T-helper 2 cell treated with Interferon-gamma antibody and Interleukin-4, amounts not matched to agents 100 ng/mL and 5 ng/mL, for 36 hours (primary cell): ENCODE measurements at regions not wholly inside any gene's neighbourhood (a gene's known extent, or its start where the extent isn't known, plus 50 kb on each side); places are given as distances from the start of the nearest gene placed in this dataset.
"Not testable (repeated sequence)": the region's sequence is repeated elsewhere in the genome, so short reads cannot be mapped to it uniquely, and the experiment has no call there.

Source experiments
- intact Hi-C: fragments of 100-400 bp; cut with micrococcal nuclease; formaldehyde crosslinking; loops from one replicate; pipeline ENCODE4 v1.15.1; 2023

DNA sequence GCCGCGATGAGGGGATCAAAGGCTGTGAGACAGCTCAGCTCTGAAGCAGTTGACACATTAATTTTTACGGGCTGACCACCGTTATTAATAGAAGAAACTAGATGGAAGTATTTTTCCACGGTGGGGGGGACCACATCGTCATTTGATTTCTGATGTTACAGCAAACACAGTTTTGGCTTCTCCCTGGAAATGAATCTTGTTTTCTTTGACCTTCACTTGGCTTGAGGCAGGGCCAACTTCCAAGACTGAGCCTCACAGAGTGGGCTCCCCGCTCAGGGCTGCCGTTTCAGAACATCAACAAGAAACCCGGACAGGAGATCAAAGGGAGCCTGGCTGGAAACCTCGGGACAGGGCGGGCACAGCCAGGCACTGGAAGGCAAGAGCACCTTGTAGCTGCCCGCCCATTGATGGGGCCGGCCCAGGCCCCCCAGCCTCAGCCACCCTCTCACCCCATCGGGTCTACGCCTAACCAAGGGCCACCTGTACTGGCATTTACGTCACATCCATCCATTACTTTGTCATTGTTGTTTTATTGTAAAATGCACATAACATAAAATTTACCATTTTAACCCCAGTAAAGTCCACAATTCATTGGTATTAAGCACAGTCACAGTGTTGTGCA lies 124.6 kb downstream of the C16orf95 start:
- intact Hi-C loops = no loop called here

DNA sequence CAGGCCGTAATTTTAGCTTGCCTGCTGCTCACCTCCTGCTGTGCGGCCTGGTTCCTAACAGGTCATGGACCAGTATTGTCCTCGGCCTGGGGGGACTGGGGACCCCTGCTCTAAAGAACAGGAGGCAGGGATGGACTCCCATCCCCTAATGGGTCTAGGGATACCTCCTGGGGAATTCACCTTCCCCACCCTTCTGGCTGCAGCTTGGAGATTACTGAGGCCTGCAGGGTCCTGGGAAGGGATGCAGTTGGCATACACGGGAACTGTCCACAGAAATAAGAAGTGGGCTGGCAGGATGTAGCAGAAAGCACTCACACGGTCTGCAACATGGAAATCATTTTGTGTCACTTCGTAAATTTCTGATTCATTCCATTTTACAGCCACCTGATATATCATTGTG lies 123.0 kb downstream of the C16orf95 start:
- intact Hi-C loops = no loop called here

DNA sequence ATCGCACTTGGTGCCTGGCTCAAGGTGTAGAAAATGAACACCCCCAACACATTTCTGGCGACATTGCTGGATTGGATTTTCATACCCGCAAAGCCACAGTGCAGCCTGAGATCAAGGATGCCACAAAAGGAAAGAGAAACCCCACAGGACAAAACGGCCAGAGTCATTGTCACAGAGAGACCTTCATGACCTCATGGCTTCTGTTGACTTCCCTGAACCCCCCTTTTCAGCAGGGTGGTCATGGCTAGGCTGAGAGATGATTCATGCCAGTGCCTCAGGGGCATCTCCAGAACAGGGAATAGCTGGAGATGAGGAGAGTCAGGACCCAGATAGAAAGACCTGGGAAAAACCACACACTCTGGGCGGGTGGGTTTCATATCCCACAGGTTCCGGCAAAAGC lies 122.0 kb downstream of the C16orf95 start:
- intact Hi-C loops = no loop called here

DNA sequence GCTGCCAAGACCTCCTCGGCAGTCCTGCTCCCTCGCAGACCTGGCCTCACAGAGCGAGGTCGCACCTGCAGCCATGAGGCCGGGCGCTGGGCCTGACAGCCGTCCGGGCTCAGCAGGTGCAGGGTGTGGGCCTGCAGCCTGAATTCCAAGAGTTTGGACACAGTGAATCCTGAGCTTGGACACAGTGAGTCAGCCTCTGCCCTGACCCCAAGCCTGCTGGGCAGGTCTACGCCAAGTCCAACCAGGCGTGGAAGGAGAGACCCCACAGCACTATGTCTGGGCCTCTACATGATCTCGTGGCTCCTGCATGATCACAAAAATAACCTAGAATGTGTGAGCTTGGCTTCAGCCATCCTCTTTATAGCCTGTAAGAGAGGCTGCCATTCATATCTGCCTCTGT lies 121.0 kb downstream of the C16orf95 start:
- intact Hi-C loops = no loop called here

DNA sequence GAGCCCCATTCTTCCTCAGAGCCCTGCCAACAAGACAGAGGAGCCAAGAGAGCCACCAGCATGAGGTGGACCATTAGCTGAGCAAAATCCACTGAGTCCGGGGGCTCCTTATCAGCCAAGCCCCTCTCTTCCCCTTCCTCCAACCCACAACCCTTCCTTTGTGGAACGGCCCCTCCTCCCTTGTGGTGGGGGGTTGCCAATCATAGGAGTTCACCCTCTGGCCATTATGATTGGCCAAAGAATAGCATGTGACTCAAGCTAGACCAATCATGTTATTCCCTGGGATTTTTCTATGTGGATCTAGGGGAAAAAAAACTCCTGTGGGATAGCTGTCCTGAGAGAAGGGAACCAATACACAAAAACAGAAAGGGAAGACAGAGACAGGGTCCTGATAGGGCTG lies 120.5 kb downstream of the C16orf95 start:
- intact Hi-C loops = no loop called here

DNA sequence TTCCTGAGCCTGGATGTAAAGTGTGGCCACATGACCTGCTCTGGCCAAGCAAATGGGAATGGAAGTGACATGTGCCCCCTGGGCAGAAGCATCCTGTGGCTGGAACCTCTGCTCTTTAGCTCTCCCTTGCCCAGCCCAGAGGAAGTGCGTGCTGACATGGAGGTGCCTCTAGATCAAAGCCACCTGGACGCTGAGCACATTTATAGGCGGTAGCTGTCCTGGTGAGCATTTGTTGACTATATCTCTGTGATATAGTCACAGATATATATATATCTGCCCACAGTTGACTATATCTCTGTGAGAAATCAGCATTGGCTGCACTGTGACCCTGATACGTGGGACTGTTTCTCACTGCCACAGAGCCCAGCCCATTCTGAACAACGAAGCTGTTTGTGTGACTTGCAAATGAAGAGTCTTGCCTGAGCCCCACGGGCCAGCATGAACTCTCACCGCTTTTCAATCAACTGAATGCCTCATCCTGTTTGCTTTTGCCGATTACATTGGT lies 118.8 kb downstream of the C16orf95 start:
- intact Hi-C loops = no loop called here

DNA sequence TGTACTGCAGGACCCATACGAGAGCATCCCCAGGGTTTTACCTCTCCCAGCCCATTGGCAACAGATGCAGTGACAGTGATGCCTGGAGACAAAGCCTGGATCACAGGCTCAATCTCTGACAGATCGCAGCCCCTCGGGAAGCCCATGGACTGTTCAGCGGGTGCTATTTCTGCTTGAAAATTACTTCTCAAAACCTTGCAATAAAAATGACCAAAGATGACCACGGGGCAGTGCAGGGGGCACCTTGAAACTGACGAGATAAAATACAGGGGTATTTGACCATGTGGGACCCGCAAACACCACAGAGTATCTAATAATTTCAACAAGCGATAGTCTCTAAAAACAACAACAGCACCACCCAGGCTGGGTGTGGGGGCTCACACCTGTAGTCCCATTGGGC lies 118.3 kb downstream of the C16orf95 start:
- intact Hi-C loops = no loop called here

DNA sequence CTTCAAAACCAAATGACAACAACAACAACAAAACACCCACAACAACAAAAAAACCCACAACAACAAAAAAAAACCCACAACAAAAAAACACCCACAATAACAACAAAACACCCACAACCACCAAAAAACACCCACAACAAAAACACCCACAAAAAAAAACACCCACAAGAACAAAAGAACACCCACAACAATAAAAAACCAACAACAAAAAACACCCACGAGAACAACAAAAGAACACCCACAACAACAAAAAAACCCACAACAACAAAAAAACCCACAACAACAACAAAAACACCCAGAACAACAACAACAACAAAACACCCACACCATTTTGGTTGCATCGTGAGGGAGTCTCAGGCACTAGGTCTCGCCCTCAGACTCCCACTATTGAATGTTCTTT lies 117.8 kb downstream of the C16orf95 start:
- intact Hi-C loops = no loop called here

DNA sequence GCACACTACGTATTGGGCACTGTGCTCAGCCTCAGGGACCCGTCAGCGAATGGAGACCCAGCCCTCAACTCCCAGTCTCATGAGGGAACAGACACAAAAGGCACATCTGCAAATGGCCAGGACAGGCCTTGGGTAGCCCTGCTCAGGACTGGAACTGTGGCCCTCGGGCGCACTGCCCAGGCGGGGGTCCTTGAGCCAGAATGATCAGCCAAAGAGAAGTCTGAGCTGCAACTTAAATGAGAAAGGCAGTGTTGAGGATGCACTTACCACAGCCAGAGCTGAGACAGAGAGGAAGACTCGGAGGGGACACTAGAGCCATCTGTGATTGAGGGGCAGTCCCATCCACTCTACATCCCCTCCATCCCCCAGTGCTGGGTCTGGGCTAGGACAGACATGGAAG lies 117.3 kb downstream of the C16orf95 start:
- intact Hi-C loops = loop anchor here (5.0 kb wide), 1 partner anchor 97 kb away; no protein-coding TSS in a partner anchor

DNA sequence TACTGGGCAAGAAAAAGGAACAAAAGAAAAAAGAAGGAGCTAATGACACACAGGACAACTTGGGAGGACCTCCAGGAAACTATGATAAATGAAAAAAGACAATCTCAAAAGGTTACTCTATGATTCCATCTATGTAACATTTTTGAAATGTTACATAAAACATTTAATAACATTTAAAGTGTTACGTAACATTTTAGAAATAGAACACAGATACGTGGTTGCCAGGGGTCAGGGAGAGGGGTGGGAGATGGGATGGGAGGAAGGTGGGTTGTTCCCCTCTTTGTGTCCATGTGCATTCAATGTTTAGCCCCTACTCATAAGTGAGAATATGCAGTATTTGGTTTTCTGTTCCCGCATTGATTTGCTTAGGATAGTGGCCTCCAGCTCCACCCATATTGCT lies 116.6 kb downstream of the C16orf95 start:
- intact Hi-C loops = loop anchor here (5.0 kb wide), 1 partner anchor 97 kb away; no protein-coding TSS in a partner anchor

DNA sequence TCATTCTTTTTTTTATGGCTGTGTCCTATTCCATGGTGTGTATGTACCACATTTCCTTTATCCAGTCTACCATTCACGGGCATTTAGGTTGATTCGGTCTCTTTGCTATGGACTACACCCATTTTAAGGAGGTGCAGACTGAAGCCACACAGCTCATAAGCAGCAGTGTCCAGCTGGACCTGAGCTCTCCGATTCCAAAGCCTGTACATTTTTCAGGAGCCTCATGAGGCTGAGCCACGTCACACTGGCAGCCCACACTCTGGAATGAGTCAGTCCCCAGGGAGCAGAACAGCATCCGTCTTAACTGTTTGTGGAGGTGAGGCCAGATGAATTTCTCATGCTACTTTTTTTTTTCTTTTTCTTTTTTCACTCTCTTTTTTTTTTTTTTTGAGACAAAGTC lies 116.1 kb downstream of the C16orf95 start:
- intact Hi-C loops = loop anchor here (5.0 kb wide), 1 partner anchor 96 kb away; no protein-coding TSS in a partner anchor

DNA sequence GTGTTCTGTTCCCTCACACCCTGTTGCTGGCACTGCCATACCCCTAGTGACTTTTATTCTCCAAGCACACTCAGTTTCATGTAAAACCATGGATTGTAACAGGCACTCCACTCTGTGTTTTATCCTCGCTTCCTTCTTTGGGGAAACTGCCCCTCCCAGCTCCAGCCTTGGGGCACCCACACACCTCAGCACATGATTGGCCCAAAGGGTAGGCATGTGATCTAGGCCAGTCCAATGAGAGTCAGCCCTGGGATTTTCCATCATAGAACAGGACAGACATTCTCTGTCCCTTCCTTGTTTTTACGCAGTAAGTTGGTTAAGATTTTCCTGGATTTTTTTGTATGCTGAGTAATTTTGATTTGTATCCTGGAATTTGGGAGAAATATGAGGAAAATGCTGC lies 115.4 kb downstream of the C16orf95 start:
- intact Hi-C loops = loop anchor here (2.0 to 5.0 kb wide), 2 partner anchors 96 to 639 kb away; no protein-coding TSS in a partner anchor

DNA sequence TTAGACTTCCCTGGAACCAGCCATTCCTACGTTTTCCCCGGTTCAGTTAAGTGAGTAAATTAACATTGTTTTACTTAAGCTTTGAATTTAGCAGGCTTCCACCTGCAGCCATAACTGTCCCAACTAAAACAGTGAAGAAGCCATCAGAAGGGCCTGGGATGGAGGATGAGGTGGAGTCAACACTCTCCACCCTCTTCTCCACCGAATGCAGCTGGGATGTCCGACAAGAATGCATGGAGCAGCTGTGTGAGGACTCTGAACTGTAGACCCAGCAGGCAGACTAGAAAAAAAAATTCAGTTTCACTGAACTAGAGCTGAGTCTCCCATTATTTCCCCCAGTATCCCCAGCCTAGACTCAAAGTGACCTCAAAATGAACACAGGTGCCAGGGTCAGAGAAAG lies 114.8 kb downstream of the C16orf95 start:
- intact Hi-C loops = loop anchor here (2.0 to 5.0 kb wide), 2 partner anchors 95 to 640 kb away; no protein-coding TSS in a partner anchor

DNA sequence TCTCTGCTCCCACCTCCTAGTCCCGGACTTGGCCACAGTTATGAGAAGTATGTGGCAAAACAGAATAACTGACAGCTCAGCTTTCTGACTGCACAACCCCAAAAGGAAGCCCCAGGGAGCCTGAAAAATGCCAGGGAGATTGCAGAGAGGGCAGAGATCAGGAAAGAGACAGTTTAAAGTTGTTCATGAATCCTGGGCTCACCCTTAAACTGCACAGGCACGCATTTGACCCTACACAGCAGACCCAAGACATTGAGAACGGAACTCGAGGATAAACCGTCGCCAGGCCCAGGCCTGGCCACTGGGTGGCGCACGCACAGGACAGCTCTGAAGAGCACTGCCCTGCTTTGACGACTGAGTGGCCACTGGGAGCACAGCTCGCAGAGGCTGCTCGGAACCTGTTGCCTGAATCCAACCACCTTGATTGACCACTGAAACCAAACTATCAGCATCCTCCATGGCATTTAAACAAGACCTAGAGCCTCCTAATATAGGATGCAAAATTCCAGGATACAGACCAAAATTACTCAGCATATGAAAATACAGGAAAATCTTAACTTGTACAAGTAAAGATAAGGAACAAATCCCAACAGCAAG lies 114.0 kb downstream of the C16orf95 start:
- intact Hi-C loops = loop anchor here (1.0 to 5.0 kb wide), 3 partner anchors 75 to 640 kb away; no protein-coding TSS in a partner anchor

DNA sequence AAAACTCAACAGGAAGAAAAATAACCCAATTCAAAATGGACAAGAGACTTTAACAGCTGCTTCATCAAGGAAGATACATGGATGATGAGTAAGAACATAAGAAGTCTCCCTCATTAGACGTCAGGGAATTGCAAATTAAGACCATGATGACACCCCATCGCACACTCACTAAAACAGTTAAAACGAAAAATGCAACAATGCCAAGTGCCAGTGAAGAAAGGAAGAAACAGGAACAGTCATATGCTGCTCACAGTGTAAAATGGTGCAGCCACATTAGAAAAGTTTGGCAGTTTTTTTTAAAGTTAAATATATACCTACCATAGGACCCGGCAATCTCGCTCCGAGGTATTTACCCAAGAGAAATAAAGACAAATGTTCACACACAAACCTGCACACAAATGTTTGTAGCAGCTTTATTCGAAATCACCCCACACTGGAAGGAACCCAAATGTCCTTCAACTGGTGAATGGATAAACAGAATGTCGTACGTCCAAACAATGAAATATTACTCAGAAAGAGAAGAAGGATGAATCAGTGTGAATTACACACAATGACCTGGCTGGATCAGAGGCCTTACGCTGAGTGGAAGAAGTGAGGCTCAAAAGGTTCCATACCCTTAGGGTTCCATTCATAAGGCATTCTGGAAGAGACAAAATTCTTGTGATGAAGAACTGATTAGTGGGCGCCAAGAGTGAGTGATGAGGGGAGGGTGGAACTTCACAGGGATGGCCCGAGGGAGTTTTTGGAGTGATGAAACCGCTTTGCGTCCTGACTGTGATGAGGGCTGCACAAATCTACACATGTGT lies 110.3 kb downstream of the C16orf95 start:
- intact Hi-C loops = no loop called here

DNA sequence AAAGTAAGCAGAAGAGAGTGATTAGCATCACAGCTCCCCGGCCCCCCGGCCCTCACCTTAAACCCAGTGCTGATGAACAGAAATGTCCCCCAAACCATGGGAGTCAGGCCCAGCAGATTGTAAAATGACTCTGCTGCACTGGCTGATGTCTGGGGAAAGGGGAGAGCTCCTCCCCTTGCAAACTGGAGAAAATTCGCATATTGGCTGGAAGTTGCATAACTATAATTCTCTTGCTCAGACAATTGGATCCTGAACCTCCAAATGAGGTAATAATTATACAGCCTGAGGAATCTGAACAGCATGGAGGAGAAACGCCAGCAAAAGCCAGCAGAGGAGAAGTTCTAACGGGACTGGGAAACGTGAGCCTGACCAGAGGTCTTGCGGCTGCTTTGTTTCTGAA lies 109.7 kb downstream of the C16orf95 start:
- intact Hi-C loops = no loop called here

DNA sequence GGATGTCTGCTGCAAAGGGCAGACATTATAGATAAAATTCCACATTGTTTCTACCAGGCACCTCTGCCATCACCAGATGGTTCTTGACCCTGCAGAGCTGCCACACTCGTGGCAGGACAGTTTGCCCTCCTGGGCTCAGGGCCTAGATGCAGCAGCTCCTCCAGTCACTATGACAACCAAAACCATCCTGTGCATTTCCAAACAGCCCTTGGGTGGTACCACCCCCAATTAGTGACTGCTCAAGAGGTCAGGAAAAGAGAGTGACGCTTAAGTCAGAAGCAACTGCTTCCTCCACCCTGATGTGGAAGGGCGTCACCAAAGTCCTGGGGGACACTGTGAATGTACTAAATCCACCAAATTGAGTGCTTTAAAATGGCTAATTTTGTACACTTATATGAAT lies 109.2 kb downstream of the C16orf95 start:
- intact Hi-C loops = no loop called here

DNA sequence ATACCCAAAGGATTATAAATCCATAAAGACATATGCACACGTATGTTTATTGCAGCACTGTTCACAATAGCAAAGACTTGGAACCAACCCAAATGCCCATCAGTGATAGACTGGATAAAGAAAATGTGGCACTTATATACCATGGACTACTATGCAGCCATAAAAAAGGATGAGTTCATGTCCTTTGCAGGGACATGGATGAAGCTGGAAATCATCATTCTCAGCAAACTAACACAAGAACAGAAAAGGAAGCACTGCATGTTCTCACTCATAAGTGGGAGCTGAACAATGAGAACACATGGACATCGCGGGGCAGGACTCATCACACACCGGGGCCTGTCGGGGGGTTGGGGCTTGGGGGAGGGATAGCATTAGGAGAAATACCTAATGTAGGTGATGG lies 108.2 kb downstream of the C16orf95 start:
- intact Hi-C loops = not testable (repeated sequence)

DNA sequence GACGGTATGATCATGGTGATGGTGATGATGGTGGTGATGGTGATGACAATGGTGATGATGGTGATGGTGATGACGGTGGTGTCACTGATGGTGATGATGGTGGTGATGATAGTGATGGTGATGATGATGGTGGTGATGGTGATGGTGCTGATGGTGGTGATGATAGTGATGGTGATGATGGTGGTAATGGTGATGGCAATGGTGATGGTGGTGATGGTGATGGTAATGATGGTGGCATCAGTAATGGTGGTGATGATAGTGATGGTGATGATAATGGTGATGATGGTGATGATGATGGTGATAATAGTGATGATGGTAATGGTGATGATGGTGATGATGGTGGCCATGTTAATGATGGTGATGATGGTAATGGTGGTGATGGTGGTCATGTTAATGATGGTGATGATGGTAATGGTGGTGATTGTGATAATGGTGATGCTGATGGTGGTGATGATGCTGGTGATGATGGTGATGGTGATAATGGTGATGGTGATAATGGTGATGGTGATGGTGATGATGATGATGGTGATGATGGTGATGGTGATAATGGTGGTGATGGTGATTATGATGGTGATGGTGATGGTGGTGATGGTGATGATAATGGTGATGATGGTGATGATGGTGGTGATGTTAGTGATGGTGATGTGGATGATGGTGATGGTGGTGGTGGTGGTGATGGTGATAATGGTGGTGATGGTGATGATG lies 107.2 kb downstream of the C16orf95 start:
- intact Hi-C loops = no loop called here

DNA sequence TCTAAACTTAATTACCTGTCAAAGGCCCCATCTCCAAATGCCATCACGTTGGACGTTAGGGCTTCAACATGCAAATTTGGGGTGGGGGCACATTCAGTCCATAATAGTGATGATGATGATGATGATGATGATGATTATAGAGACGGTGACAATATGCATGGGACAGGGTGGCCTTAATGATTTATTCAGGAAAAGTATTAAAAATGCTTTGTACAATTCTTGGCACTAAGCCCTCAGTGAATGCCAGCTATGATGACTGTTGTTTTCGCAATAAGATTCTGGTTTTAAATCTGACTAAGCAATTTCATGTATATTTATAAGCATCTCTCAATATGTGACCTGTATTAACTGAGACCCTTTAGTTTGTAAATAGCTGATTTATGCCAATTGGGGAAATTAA lies 106.3 kb downstream of the C16orf95 start:
- intact Hi-C loops = no loop called here

DNA sequence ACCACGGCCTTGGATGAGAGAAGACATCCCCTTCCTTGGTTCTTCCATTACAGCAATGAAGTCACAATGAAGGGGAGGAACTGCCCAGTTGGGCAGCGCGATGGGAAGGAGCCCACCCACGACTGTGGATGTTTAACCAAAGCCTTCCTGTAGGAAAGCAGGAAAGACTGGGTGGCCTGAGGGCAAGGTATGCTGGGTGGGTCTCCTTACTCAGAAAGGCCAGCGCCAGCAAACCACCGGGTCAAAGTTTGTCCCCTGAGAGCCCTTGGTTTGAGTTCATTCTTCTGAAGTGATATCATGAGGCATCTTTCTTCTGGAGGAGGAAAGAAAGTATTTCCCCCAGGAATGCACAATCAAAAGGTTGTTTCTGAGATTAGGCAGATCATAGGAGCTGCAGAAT lies 105.2 kb downstream of the C16orf95 start:
- intact Hi-C loops = no loop called here
